Esophagus muscularis mucosa (tissue), 3 donors: ENCODE measurements at regions not wholly inside any gene's neighbourhood (a gene's known extent, or its start where the extent isn't known, plus 50 kb on each side); places are given as distances from the start of the nearest gene placed in this dataset.

Source experiments
- EP300 ChIP-seq: sonication (generic); formaldehyde crosslinking; IDR thresholded peaks from one replicate; pipeline ENCODE4 v1.6.1; 2017; ENCODE audit warnings: antibody characterized with exemption
- TF ChIP-seq, protein P1 (sequence below), 3 experiments: fragments of 200-600 bp in 2 of 3; fragments of 450-650 bp in 1 of 3; sonication (generic) in 2 of 3; IDR thresholded peaks; one replicate each; pipeline ENCODE4 v1.5.1; 2017 to 2019; ENCODE audit warnings: antibody characterized with exemption in 3 of 3, mild to moderate bottlenecking in 2 of 3, moderate library complexity in 1 of 3

DNA sequence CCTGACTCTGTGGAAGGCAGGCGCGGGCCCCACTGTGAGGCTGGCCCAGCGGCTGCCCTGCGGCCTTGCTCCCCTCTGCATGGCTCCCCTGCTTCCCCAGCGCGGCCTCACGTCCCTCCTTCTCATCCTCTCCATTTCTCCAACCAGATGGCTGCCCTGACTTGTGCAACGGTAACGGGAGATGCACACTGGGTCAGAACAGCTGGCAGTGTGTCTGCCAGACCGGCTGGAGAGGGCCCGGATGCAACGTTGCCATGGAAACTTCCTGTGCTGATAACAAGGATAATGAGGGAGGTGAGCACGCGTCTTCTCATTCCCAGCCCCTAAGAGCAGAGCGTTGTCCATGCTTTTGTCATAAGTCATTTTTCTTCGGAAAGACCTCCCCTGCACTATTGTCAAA is 129.0 kb upstream of the WWC1 start:
- TF ChIP-seq, protein P1, sequence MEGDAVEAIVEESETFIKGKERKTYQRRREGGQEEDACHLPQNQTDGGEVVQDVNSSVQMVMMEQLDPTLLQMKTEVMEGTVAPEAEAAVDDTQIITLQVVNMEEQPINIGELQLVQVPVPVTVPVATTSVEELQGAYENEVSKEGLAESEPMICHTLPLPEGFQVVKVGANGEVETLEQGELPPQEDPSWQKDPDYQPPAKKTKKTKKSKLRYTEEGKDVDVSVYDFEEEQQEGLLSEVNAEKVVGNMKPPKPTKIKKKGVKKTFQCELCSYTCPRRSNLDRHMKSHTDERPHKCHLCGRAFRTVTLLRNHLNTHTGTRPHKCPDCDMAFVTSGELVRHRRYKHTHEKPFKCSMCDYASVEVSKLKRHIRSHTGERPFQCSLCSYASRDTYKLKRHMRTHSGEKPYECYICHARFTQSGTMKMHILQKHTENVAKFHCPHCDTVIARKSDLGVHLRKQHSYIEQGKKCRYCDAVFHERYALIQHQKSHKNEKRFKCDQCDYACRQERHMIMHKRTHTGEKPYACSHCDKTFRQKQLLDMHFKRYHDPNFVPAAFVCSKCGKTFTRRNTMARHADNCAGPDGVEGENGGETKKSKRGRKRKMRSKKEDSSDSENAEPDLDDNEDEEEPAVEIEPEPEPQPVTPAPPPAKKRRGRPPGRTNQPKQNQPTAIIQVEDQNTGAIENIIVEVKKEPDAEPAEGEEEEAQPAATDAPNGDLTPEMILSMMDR (IDR thresholded peaks at IDR 0.05): no peak
- no peak for TF ChIP-seq EP300
